Osteoblast (primary cell): ENCODE measurements at regions not wholly inside any gene's neighbourhood (a gene's known extent, or its start where the extent isn't known, plus 50 kb on each side); places are given as distances from the start of the nearest gene placed in this dataset.

ENCODE experiments used
- DNase-seq: peaks from one replicate; pipeline ENCODE4 v3.0.0; 2011; ENCODE audit warnings: low spot score, mixed read lengths; ENCODE audit not compliant: insufficient read length; ENCODE audit errors: missing footprints
- H2AFZ ChIP-seq: 2 replicates; pipeline ENCODE4 v1.6.0; 2011; ENCODE audit warnings: mild to moderate bottlenecking, low read length
- H3K27ac ChIP-seq: 2 replicates; pipeline ENCODE4 v1.5.1; 2011; ENCODE audit warnings: mild to moderate bottlenecking, low read depth, low read length, moderate library complexity
- H3K27me3 ChIP-seq: 2 replicates; pipeline ENCODE4 v1.6.0; 2012; ENCODE audit warnings: mild to moderate bottlenecking, control low read depth, inconsistent platforms, low read length, moderate library complexity; ENCODE audit not compliant: insufficient read depth
- H3K36me3 ChIP-seq: 2 replicates; pipeline ENCODE4 v1.5.1; 2011; ENCODE audit warnings: mild to moderate bottlenecking, low read length, control low read depth, moderate library complexity; ENCODE audit not compliant: insufficient read depth
- H3K4me1 ChIP-seq: 2 replicates; pipeline ENCODE4 v1.5.1; 2011; ENCODE audit warnings: mild to moderate bottlenecking, low read length, control low read depth, moderate library complexity; ENCODE audit not compliant: insufficient read depth
- H3K4me2 ChIP-seq: 2 replicates; pipeline ENCODE4 v1.6.0; 2011; ENCODE audit warnings: mild to moderate bottlenecking, low read length; ENCODE audit not compliant: insufficient read depth
- H3K4me3 ChIP-seq: fragments of 200-600 bp; sonication (generic); 3 replicates; pipeline ENCODE4 v1.5.1; 2012; ENCODE audit warnings: mild to moderate bottlenecking, low read length, inconsistent platforms; ENCODE audit not compliant: insufficient read depth
- H3K79me2 ChIP-seq: 2 replicates; pipeline ENCODE4 v1.6.0; 2012; ENCODE audit warnings: mild to moderate bottlenecking, low read length, control low read depth, inconsistent platforms; ENCODE audit not compliant: insufficient read depth
- H3K9me3 ChIP-seq: 2 replicates; pipeline ENCODE4 v1.5.1; 2011; ENCODE audit warnings: low read depth, low read length, control low read depth
- H4K20me1 ChIP-seq: 2 replicates; pipeline ENCODE4 v1.6.0; 2012; ENCODE audit warnings: mild to moderate bottlenecking, low read length, control low read depth; ENCODE audit not compliant: insufficient read depth
- TF ChIP-seq, protein P1 (sequence below): IDR thresholded peaks from 2 replicates; pipeline ENCODE4 v1.5.1; 2011; ENCODE audit warnings: mild to moderate bottlenecking, low read depth, low read length, moderate library complexity; ENCODE audit errors: extremely low read depth

DNA sequence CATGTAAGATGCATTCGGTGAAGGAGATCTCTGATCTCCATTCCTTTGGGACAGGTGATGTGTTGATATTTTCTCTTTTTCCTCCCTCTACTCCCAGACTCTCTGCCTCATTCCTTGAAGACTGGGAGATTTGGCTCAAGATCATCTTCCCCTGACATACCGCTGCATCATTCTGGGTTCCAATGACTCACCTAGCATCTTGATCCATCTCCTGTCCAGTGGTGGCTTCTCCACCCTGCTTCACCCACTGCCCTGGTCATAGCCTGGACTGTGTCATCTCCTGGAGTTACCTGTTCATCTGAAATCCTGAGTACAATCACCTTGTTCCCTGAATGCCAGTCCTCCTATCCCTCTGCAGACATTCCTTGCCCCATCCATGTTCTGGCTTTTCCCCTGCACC, 57.4 kb upstream of the TRAK1 start:
- H3K36me3 ChIP-seq = peaks cover 10% of the 10 kb centered on the region
- no peak overlapping the region for H2AFZ ChIP-seq
- H3K4me1 ChIP-seq = peaks cover 64% of the 10 kb centered on the region
- TF ChIP-seq, protein P1, sequence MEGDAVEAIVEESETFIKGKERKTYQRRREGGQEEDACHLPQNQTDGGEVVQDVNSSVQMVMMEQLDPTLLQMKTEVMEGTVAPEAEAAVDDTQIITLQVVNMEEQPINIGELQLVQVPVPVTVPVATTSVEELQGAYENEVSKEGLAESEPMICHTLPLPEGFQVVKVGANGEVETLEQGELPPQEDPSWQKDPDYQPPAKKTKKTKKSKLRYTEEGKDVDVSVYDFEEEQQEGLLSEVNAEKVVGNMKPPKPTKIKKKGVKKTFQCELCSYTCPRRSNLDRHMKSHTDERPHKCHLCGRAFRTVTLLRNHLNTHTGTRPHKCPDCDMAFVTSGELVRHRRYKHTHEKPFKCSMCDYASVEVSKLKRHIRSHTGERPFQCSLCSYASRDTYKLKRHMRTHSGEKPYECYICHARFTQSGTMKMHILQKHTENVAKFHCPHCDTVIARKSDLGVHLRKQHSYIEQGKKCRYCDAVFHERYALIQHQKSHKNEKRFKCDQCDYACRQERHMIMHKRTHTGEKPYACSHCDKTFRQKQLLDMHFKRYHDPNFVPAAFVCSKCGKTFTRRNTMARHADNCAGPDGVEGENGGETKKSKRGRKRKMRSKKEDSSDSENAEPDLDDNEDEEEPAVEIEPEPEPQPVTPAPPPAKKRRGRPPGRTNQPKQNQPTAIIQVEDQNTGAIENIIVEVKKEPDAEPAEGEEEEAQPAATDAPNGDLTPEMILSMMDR = no peak
- DNase-seq = no peak
- H4K20me1 ChIP-seq = peaks cover 4% of the 10 kb centered on the region
- no peaks in the 10 kb centered on the region for H3K9me3 ChIP-seq
- no peaks in the 10 kb centered on the region for H3K27me3 ChIP-seq
- peak overlapping the region; percentile 97 for H3K27ac ChIP-seq
- no peak overlapping the region for H3K4me3 ChIP-seq
- peak overlapping the region; percentile 75 for H3K4me2 ChIP-seq
- peaks cover 74% of the 10 kb centered on the region for H3K79me2 ChIP-seq

DNA sequence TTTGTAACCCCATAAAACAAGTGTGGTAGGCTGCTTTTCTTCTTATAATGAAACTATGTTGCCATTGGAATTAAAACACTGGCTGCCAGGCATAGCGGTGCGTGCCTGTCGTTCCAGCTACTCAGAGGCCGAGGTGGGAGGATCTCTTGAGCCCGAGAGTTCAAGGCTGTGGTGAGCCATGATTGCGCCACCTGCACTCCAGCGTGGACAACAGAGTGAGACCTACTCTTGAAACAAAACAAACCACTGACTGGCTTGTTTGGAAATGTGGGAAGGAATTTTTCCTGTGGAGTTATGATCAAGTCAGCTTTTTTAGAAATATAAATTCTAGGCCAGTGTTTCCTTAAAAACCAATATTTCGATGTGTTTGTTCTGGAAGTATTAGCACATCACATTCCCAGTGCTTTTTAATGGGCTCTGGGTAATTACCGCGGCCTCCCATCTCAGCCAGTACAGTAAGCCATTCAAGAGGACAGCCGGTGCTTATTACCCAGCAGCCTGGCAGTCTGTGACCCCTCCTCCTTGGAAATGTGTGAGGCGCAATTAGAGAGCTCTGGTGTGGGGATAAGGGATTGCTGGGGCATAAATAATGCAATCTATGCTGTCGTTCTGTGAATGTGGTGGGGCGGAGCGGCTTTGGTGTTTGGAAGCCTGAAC, 58.3 kb upstream of the TRAK1 start:
- Histone ChIP-seq H3K4me3 (peak overlapping the region; percentile 33), H3K79me2 (peaks cover 75% of the 10 kb centered on the region), H3K4me1 (peaks cover 64% of the 10 kb centered on the region), H4K20me1 (peaks cover 4% of the 10 kb centered on the region), H3K27ac (peak overlapping the region; percentile 97), H3K36me3 (peaks cover 10% of the 10 kb centered on the region), H3K27me3 (no peaks in the 10 kb centered on the region), H3K9me3 (no peaks in the 10 kb centered on the region), H3K4me2 (peak overlapping the region; percentile 75), H2AFZ (no peak overlapping the region)
- TF ChIP-seq, protein P1 = no peak
- no peak for DNase-seq

DNA sequence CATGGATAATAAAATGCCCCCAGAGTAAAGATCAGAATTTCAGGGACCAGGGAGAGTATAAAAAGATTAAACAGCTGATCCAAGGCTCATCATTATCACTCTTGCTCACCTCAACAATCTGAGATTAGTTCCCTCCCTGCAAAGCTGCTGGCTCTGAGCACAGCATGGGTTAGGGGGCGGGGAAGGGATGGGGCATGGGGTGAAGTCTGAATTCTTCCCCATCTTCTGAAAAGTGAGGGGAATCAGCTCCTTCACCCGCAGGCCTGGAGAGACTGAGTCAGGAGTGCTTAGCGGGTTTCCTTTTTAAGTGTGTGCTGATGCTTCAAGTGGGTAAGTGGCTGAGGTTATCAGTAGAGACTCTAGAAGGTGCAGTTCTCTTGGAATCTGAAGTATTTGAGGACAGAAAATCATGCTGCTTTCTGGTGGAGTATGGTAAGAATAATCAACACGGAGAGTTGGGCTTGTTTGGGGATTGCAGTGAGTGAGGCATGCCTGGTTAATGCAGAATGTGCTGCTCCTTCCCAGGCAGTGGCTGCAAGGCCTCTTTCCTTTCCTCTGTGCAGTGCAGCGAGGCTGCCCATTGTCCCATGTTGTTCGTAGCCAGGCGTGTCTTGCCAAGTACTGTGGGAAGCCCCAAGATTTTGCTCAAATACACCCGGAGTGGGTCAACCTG, 59.2 kb upstream of the TRAK1 start:
- Histone ChIP-seq H3K4me1 (peaks cover 55% of the 10 kb centered on the region), H3K9me3 (no peaks in the 10 kb centered on the region), H3K27ac (peak overlapping the region; percentile 97), H3K27me3 (no peaks in the 10 kb centered on the region), H3K79me2 (peaks cover 71% of the 10 kb centered on the region), H2AFZ (no peak overlapping the region), H3K4me3 (peak overlapping the region; percentile 33), H3K4me2 (peak overlapping the region; percentile 75), H4K20me1 (peaks cover 4% of the 10 kb centered on the region), H3K36me3 (peaks cover 10% of the 10 kb centered on the region)
- TF ChIP-seq, protein P1 = no peak
- DNase-seq = no peak

DNA sequence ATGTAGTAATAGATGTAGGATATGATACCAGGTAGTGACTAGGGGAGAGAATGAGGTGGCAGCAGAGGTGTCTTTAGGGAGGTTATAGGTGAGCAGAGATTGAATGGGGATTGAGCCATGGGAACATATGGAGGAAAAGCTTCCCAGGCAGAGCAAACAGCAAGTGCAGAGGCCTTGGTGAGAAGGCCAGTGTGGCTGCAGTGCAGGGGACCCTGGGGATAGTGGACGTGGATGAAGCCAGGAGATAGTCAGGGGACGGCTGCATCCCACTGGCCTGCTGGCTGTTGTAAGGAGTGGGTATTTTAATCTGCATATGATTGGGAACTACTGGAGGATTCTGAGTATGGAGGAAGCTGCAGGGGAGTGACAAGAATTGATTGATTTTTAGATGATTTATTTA, 62.7 kb upstream of the TRAK1 start:
- Histone ChIP-seq H3K27ac (no peak overlapping the region), H3K4me1 (peaks cover 48% of the 10 kb centered on the region), H3K36me3 (no peaks in the 10 kb centered on the region), H4K20me1 (peaks cover 4% of the 10 kb centered on the region), H3K4me2 (no peak overlapping the region), H3K79me2 (peaks cover 69% of the 10 kb centered on the region), H2AFZ (no peak overlapping the region), H3K4me3 (no peak overlapping the region), H3K9me3 (no peaks in the 10 kb centered on the region), H3K27me3 (no peaks in the 10 kb centered on the region)
- DNase-seq = no peak
- TF ChIP-seq, protein P1 = no peak
